GM10847 (cell line): ENCODE measurements at regions not wholly inside any gene's neighbourhood (a gene's known extent, or its start where the extent isn't known, plus 50 kb on each side); places are given as distances from the start of the nearest gene placed in this dataset.

ENCODE experiments used
- POLR2A ChIP-seq: IDR thresholded peaks from 2 replicates; pipeline ENCODE4 v1.6.1; 2011; ENCODE audit not compliant: insufficient read length; ENCODE audit errors: extremely low read depth

- no peak for TF ChIP-seq POLR2A
Measured at GRCh38 chr13:30020726-30021312, 170.4 kb upstream of the UBL3 start.

- no peak for TF ChIP-seq POLR2A
Measured at GRCh38 chr13:30019648-30020626, 169.5 kb upstream of the UBL3 start.

GRCh38 chr13:30017880-30018279 is 167.5 kb upstream of the UBL3 start:
- TF ChIP-seq POLR2A: no peak

- no peak for TF ChIP-seq POLR2A
Measured at GRCh38 chr13:30016398-30016797, 166.0 kb upstream of the UBL3 start.

- TF ChIP-seq POLR2A: no peak
Measured at GRCh38 chr13:30009411-30009810, 159.0 kb upstream of the UBL3 start.

GRCh38 chr13:30006246-30006645 is 155.8 kb upstream of the UBL3 start:
- no peak for TF ChIP-seq POLR2A

GRCh38 chr13:30004204-30004603 is 153.8 kb upstream of the UBL3 start:
- TF ChIP-seq POLR2A: no peak

GRCh38 chr13:30002577-30002976 is 152.2 kb upstream of the UBL3 start:
- TF ChIP-seq POLR2A: no peak

- TF ChIP-seq POLR2A: no peak
Measured at GRCh38 chr13:30000370-30000765, 150.0 kb upstream of the UBL3 start.

- no peak for TF ChIP-seq POLR2A
Measured at GRCh38 chr13:29999492-30000369, 149.3 kb upstream of the UBL3 start.

- no peak for TF ChIP-seq POLR2A
Measured at GRCh38 chr13:29996316-29996715, 145.9 kb upstream of the UBL3 start.

- no peak for TF ChIP-seq POLR2A
Measured at GRCh38 chr13:29994911-29995595, 144.6 kb upstream of the UBL3 start.

GRCh38 chr13:29993716-29994488 is 143.5 kb upstream of the UBL3 start:
- TF ChIP-seq POLR2A: no peak

GRCh38 chr13:29993196-29993595 is 142.8 kb upstream of the UBL3 start:
- TF ChIP-seq POLR2A: no peak
